Kidney epithelial cell (primary cell): ENCODE measurements at regions not wholly inside any gene's neighbourhood (a gene's known extent, or its start where the extent isn't known, plus 50 kb on each side); places are given as distances from the start of the nearest gene placed in this dataset.

ENCODE experiments used
- DNase-seq: peaks from one replicate; pipeline ENCODE4 v3.0.0-alpha.2; 2010; ENCODE audit warnings: low read depth
- H3K27me3 ChIP-seq: 2 replicates; pipeline ENCODE4 v1.6.0; 2011; ENCODE audit warnings: low read length; ENCODE audit not compliant: control insufficient read depth, insufficient read depth
- H3K36me3 ChIP-seq: 2 replicates; pipeline ENCODE4 v1.5.1; 2011; ENCODE audit warnings: low read length; ENCODE audit not compliant: control insufficient read depth, insufficient read depth
- H3K4me3 ChIP-seq: 2 replicates; pipeline ENCODE4 v1.5.1; 2011; ENCODE audit warnings: low read depth, mild to moderate bottlenecking, control low read depth, low read length
- CTCF ChIP-seq: IDR thresholded peaks from 2 replicates; pipeline ENCODE4 v1.5.1; 2011; ENCODE audit warnings: mild to moderate bottlenecking, moderate library complexity, low read length, control low read depth, inconsistent platforms; ENCODE audit not compliant: insufficient read depth, poor library complexity, severe bottlenecking

GRCh38 chr1:182237329-182237728, 154.3 kb downstream of the GLUL start:
- Histone ChIP-seq H3K4me3 (no peak overlapping the region), H3K36me3 (no peaks in the 10 kb centered on the region), H3K27me3 (no peaks in the 10 kb centered on the region)
- DNase-seq: no peak
- no peak for TF ChIP-seq CTCF

- TF ChIP-seq CTCF: no peak
- no peak for DNase-seq
- H3K36me3 ChIP-seq: no peaks in the 10 kb centered on the region
- H3K4me3 ChIP-seq: no peak overlapping the region
- H3K27me3 ChIP-seq: no peaks in the 10 kb centered on the region
These were observed 154.9 kb downstream of the GLUL start for GRCh38 chr1:182236651-182237077.

GRCh38 chr1:182235952-182236650, 155.5 kb downstream of the GLUL start:
- H3K27me3 ChIP-seq: no peaks in the 10 kb centered on the region
- TF ChIP-seq CTCF: no peak
- no peak overlapping the region for H3K4me3 ChIP-seq
- DNase-seq: peak; percentile 2
- H3K36me3 ChIP-seq: no peaks in the 10 kb centered on the region

GRCh38 chr1:182235604-182235951, 156.0 kb downstream of the GLUL start:
- TF ChIP-seq CTCF: no peak
- DNase-seq: no peak
- H3K36me3 ChIP-seq: no peaks in the 10 kb centered on the region
- H3K27me3 ChIP-seq: no peaks in the 10 kb centered on the region
- no peak overlapping the region for H3K4me3 ChIP-seq

- DNase-seq: no peak
- Histone ChIP-seq H3K27me3 (no peaks in the 10 kb centered on the region), H3K4me3 (no peak overlapping the region), H3K36me3 (no peaks in the 10 kb centered on the region)
- TF ChIP-seq CTCF: no peak
These were observed 161.6 kb downstream of the GLUL start for GRCh38 chr1:182229921-182230491.

- DNase-seq: no peak
- Histone ChIP-seq H3K4me3 (no peak overlapping the region), H3K27me3 (no peaks in the 10 kb centered on the region), H3K36me3 (no peaks in the 10 kb centered on the region)
- TF ChIP-seq CTCF: no peak
These were observed 162.1 kb downstream of the GLUL start for GRCh38 chr1:182229451-182229850.
